Left ventricle myocardium superior (tissue), 1 donor: ENCODE measurements at regions not wholly inside any gene's neighbourhood (a gene's known extent, or its start where the extent isn't known, plus 50 kb on each side); places are given as distances from the start of the nearest gene placed in this dataset.
A peak's percentile ranks its signal among the peaks of the same experiment; 100 is the strongest.

ENCODE experiments used
- ATAC-seq: fragments of 200-7000 bp; cut with Tn5 transposase; one replicate; pipeline ENCODE4 v1.9.1; 2020; ENCODE audit warnings: mild to moderate bottlenecking, moderate library complexity
- DNase-seq: peaks from one replicate; pipeline ENCODE4 v3.0.0-alpha.2; 2020
- intact Hi-C: fragments of 100-400 bp; cut with micrococcal nuclease; formaldehyde crosslinking; loops from one replicate; pipeline ENCODE4 v1.11.0; 2022
- donor health status: DM: no; HTN: yes; CAD: no; lungs with severe emphysema.

DNA sequence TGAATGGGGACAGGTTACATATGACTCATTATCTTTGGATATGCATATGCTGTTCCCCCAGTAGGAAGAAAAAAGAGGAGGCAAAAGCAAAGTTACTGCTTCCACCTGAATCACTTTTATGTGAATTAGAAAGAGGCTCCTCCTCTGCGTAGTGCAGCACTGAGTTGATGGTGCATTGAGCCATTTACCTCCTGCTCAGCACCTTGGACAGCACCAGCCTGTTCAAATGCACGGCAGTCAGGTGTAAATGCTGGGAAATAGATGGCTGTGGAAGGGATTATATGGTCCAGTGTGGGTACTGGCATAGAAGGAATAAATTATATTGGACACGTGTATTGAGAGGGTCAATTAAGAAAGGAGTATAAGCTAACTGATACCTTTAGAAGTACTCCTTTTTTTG is 541.9 kb upstream of the SEL1L start:
- ATAC-seq: no peak
- intact Hi-C loops: no loop called here
- DNase-seq: peak; percentile 42

DNA sequence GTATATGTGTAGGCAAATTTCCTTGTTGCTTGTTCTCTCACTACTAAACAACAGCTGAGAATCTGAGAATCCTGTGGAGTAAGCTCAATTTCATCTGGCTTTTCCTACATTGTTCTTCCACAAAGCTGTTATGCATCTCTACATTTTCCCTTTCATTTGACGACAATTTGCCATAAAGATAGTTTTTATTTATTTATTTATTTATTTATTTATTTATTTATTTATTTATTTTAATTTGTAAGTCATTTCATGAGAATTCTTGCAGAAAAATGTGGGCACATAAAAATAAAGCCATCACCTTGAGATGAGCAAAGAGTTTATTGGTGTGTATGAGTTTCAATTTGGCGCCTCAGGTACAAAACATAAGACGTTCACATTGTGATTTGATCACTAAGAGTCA is 545.9 kb upstream of the SEL1L start:
- no peak for ATAC-seq
- intact Hi-C loops: no loop called here
- DNase-seq: no peak

- ATAC-seq (no peak), DNase-seq (no peak)
- intact Hi-C loops: no loop called here
Measured at GRCh38 chr14:82080370-82080769, 546.7 kb upstream of the SEL1L start.

- no peak for DNase-seq
- intact Hi-C loops: no loop called here
- ATAC-seq: no peak
Measured at GRCh38 chr14:82084813-82085212, 551.2 kb upstream of the SEL1L start.

DNA sequence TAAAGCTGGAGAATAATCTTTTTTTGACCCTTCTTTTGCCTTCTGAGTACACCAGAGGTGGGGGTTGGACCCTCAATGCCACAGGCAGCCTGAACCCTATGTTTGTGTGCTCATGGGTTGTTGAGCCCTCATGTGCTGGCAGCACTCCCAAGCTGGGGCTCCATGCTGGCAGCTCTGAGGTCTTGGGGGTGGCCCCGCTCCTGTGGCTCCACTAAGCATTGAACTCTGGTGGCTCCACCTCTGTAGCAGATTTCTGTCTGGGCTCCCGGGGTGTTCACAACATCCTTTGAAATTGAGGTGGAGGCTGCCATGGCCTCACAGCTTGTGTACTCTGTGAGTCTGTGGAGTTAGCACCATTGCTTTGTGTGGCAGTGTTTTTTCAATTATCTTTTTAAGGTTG is 557.4 kb upstream of the SEL1L start:
- DNase-seq (no peak), ATAC-seq (no peak)
- intact Hi-C loops: no loop called here

DNA sequence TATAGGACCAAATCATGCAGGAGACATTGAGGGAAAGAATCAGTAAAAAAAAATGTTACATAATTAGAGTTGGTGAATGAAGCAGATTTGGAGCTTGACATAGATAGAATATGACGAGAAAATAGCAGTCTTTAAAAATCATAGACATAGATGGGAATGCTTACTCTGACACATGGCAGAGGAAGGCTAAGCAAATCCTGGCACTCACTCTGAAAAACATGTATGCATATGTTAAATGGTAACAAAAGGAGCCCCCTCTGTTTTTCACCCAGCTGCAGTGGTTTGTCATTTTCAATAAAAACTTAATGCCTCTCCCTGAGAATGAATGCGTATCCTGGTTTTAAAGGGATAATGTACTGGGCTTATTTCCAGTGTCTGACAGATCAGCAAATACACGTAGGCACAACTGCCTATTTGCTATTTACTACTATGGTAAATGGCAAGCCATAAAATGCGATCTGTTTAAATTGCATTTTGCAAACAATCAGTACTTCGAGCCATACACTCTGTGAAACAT is 561.2 kb upstream of the SEL1L start:
- no peak for ATAC-seq
- intact Hi-C loops: no loop called here
- DNase-seq: no peak

GRCh38 chr14:82104013-82104412 is 570.4 kb upstream of the SEL1L start:
- intact Hi-C loops: no loop called here
- ATAC-seq (no peak), DNase-seq (no peak)

- DNase-seq: no peak
- intact Hi-C loops: no loop called here
- no peak for ATAC-seq
Measured at GRCh38 chr14:82112210-82112839, 578.7 kb upstream of the SEL1L start.

DNA sequence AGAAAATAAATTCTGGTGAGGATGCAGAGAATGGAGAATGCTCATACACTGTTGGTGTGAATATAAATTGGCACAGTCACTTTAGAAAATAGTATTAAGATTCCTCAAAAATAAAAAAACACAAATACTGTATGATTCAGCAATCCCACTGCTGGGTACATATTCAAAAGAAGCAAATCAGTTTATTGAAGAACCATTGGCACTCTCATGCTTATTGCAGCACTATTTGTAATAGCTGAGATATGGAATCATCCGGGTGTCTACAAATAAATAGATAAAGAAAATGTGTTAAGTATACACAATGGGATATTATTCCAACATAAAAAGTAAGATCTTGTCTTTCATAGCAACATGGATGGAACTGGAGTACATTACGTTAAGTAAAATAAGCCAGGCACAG is 579.4 kb upstream of the SEL1L start:
- DNase-seq (no peak), ATAC-seq (no peak)
- intact Hi-C loops: no loop called here

GRCh38 chr14:82113710-82114109 is 580.1 kb upstream of the SEL1L start:
- intact Hi-C loops: no loop called here
- no peak for DNase-seq
- no peak for ATAC-seq

- DNase-seq (no peak), ATAC-seq (no peak)
- intact Hi-C loops: no loop called here
Measured at GRCh38 chr14:82116721-82117120, 583.1 kb upstream of the SEL1L start.

DNA sequence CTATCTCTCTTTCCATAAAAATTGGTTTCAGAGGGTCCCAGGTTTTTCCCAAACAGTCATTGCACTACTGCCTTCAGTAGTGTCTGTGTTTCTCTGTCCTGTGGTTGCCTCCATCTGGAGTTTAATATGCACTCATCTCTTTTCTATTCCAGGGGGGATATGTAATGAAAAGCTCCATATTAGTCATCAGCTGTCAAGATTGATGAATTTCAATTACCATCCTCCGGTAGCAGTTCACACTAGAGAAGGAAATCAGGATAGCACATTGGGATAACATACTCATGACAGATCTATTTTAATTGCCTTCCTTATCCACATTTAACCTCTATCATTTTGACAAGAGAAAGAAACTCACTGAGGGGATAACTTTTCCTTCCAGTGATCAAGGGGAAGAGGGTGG is 589.0 kb upstream of the SEL1L start:
- intact Hi-C loops: no loop called here
- no peak for DNase-seq
- no peak for ATAC-seq

DNA sequence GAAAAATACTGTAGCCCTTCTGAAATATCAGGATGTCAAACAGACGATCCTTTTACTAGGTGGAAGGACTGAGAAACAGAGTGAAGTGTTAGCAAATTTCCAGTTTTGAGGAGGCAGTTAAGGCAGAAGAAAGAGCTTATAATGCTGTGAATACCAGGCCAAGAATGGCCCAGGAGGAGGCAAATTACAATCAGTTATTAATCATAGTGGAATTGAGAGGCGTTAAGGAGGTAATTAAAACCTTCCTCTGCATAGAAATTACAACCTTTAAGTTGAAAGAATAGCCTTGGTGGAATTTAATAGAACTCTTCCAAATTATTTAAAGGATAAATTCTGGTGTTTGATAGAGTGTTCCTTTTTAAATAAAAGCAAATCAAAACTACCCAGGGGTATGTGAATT is 590.9 kb upstream of the SEL1L start:
- DNase-seq: no peak
- intact Hi-C loops: no loop called here
- ATAC-seq: no peak

- DNase-seq (no peak), ATAC-seq (no peak)
- intact Hi-C loops: no loop called here
Measured at GRCh38 chr14:82126006-82126405, 592.4 kb upstream of the SEL1L start.

DNA sequence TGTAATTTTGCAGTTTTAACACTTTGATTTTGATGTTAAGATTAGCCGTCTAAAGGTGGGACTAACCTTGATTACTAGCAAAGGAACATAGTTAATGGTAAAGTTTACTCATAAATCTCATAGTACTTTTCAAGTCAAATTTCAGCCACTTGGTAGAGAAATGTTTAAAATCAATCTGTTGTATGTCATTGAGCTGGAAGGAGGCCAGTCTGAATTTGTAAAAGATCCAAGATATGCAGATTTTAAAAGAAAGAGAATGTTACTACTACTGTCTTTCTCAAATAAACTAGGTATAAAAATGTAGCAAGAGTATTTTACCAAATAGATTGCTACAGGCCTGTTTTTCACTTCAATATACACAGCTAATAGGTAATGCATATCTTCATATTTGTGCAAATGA is 600.8 kb upstream of the SEL1L start:
- intact Hi-C loops: no loop called here
- ATAC-seq: no peak
- no peak for DNase-seq

- intact Hi-C loops: no loop called here
- ATAC-seq: no peak
- no peak for DNase-seq
Measured at GRCh38 chr14:82138431-82138830, 604.8 kb upstream of the SEL1L start.

DNA sequence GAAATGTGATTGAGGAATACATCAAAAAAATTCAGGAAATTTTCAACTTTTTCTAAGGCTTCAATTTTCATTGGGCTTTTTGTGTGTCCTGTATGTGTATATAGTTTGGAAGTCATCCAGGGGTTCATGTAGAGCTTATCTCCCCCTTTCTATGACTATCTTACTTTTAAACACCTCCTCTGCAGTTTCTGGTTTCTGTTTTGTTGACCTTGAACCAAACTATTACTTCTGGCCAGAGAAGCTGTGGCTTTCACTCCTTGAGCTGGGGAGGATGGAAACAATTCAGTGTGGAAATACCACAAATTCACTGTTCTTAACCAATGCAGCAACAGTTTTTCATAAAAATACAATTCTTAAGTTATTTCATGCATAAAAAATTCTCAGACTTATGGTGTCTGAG is 613.2 kb upstream of the SEL1L start:
- DNase-seq: no peak
- ATAC-seq: no peak
- intact Hi-C loops: no loop called here

GRCh38 chr14:82153689-82154088 is 620.0 kb upstream of the SEL1L start:
- intact Hi-C loops: no loop called here
- DNase-seq (no peak), ATAC-seq (no peak)

DNA sequence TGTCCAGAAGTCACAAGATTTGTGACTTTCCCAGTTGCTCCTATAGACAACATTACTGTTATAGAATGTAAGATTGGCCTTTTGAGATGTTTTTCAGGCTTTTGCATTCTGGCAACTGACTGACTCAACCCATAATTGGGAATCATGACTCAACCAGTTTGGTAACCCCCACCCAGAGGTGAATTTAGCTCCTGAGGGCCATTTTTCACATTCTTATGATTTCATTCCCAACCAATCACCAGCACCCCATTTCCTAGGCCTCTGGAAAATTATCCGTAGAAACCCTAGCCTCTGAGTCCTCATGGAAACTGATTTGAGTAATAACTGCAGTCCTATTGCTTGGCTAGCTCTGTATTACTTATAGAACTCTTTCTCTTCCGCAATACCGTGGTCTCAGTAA is 626.0 kb upstream of the SEL1L start:
- ATAC-seq: no peak

GRCh38 chr14:82180139-82180538 is 646.5 kb upstream of the SEL1L start:
- no peak for ATAC-seq
- intact Hi-C loops: no loop called here
- DNase-seq: no peak

More for the DNA sequence above, 626.0 kb upstream of the SEL1L start:
- no peak for DNase-seq
- intact Hi-C loops: no loop called here

- DNase-seq (no peak), ATAC-seq (no peak)
- intact Hi-C loops: no loop called here
Measured at GRCh38 chr14:82182646-82183045, 649.0 kb upstream of the SEL1L start.

DNA sequence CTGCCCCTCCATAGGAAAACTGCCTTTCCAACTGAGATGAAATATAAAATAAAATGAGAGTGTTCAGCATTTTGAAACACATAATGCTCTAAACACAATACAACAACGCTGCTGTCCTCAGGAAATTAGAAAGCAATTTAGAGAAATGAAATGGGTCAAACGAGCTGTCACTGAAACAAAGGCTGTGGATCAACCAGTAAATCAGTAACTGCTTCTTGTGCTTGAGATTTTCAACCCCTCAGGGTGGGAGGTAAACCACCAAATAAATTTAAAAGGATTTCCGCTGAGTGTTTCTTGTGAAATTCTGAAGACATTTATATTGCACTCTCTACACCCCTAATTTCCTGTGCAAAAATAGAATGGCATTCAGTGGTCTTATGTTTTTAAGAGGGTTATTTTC is 657.1 kb upstream of the SEL1L start:
- no peak for ATAC-seq
- intact Hi-C loops: no loop called here
- no peak for DNase-seq
